Thoracic aorta (tissue), 2 donors: ENCODE measurements at regions not wholly inside any gene's neighbourhood (a gene's known extent, or its start where the extent isn't known, plus 50 kb on each side); places are given as distances from the start of the nearest gene placed in this dataset.
"Not testable (repeated sequence)": the region's sequence is repeated elsewhere in the genome, so short reads cannot be mapped to it uniquely, and the experiment has no call there.

Experiments used
- ATAC-seq: fragments of 150-250 bp; one replicate; pipeline ENCODE4 v1.8.0; 2017; ENCODE audit warnings: low read depth; ENCODE audit not compliant: insufficient number of reproducible peaks, low FRiP score
- DNase-seq: peaks from one replicate; pipeline ENCODE4 v3.0.0-alpha.2; 2020; ENCODE audit warnings: low spot score
- H3K27ac ChIP-seq, 2 donors: fragments of 200-600 bp; sonication (generic); 1 replicate in 1 of 2; 2 replicates in 1 of 2; pipeline ENCODE4 v1.5.1; 2016; ENCODE audit warnings: mild to moderate bottlenecking in 2 of 2, moderate library complexity in 2 of 2
- H3K27me3 ChIP-seq: fragments of 200-600 bp; sonication (generic); replicated peaks from 2 replicates; pipeline ENCODE4 v1.6.0; 2016; ENCODE audit warnings: mild to moderate bottlenecking; ENCODE audit not compliant: insufficient read depth
- H3K36me3 ChIP-seq: fragments of 200-600 bp; sonication (generic); one replicate; pipeline ENCODE4 v1.5.1; 2016
- H3K4me1 ChIP-seq, 2 donors: fragments of 200-600 bp; sonication (generic); 1 replicate in 1 of 2; 2 replicates in 1 of 2; pipeline versions ENCODE4 v1.5.1 to v1.6.0; 2016; ENCODE audit warnings: low read depth in 2 of 2, mild to moderate bottlenecking in 1 of 2; ENCODE audit not compliant: control insufficient read depth in 1 of 2
- H3K4me3 ChIP-seq: fragments of 200-600 bp; sonication (generic); 2 replicates; pipeline ENCODE4 v1.5.1; 2016; ENCODE audit warnings: mild to moderate bottlenecking
- H3K9me3 ChIP-seq: fragments of 200-600 bp; sonication (generic); 2 replicates; pipeline ENCODE4 v1.5.1; 2016
- TF ChIP-seq, protein P1 (sequence below): fragments of 200-600 bp; sonication (generic); IDR thresholded peaks from one replicate; pipeline ENCODE4 v1.5.1; 2019; ENCODE audit warnings: antibody characterized with exemption

DNA sequence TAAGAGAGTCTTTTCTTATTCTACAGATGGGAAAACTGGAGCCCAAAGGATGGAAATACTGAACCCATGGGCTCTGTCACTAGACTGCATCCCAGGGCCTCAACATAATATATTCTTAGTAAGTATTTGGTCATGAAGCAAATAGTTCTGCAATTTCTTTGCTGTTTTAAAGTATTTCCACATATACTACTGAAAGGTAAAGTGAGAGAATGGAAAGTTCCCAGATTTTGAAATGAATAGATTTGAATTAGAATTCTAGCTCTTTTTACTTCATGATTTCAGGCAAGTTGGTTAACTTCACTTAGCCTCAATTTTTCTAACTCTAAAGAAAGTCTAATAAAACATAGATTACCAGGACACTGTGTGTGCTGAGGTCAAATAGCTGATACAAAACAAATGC is 95.6 kb upstream of the FGGY start:
- Histone ChIP-seq H3K36me3 (no peaks in the 10 kb centered on the region), H3K9me3 (peaks cover 4% of the 10 kb centered on the region), H3K27ac (peak overlapping the region in 1 of 2 donors; percentile 78), H3K4me3 (no peak overlapping the region), H3K27me3 (no peaks in the 10 kb centered on the region), H3K4me1 (peaks cover 22 to 56% of the 10 kb centered on the region in 2 donors)
- TF ChIP-seq, protein P1, sequence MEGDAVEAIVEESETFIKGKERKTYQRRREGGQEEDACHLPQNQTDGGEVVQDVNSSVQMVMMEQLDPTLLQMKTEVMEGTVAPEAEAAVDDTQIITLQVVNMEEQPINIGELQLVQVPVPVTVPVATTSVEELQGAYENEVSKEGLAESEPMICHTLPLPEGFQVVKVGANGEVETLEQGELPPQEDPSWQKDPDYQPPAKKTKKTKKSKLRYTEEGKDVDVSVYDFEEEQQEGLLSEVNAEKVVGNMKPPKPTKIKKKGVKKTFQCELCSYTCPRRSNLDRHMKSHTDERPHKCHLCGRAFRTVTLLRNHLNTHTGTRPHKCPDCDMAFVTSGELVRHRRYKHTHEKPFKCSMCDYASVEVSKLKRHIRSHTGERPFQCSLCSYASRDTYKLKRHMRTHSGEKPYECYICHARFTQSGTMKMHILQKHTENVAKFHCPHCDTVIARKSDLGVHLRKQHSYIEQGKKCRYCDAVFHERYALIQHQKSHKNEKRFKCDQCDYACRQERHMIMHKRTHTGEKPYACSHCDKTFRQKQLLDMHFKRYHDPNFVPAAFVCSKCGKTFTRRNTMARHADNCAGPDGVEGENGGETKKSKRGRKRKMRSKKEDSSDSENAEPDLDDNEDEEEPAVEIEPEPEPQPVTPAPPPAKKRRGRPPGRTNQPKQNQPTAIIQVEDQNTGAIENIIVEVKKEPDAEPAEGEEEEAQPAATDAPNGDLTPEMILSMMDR, result no peak
- no peak for DNase-seq
- ATAC-seq, result no peak

DNA sequence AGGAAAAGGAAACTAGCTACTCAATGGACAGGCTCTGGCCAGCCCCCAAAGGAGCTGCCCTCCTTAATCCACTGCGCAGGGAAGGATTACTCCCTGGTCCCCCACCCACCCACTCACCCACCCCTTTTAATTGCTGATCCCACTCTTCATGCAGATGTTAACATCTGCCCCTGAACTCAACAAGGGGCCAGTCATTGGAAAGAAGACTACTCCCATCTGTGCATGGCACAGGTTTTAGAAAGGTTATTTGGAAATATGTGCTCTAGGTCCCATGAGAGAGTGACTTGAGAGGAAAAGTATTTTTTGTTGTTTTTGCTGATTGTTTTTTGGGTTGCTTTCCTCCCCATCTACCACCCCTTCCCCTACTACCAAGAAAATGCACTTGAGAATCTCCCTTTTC is 94.4 kb upstream of the FGGY start:
- H3K27ac ChIP-seq, result peak overlapping the region; percentile 78 to 91
- TF ChIP-seq, protein P1, result no peak
- no peak for ATAC-seq

DNA sequence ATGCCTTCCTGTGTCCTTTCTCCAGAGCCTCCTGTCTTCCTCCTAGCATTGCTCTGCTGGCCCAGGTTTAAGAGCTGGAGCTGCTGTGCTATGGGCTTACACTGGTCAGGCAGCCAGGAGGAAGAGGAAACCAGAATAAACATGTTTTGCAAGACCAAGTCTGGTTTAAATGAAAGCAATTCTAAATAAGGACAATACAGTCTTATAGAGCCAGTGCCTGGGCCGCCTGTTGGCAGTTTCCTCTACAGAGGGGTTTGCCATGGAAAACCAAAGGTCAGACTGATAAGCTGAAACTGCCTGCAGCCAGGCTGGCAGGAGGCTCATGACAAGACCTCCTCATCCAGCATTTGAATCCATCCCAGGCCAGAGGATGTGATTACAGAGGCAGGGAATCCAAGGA is 92.9 kb upstream of the FGGY start:
- no peaks in the 10 kb centered on the region for H3K27me3 ChIP-seq
- peaks cover 4% of the 10 kb centered on the region for H3K9me3 ChIP-seq
- H3K27ac ChIP-seq, result peak overlapping the region; percentile 78 to 91
- no peaks in the 10 kb centered on the region for H3K36me3 ChIP-seq
- peak; percentile 59 for ATAC-seq
- H3K4me3 ChIP-seq, result no peak overlapping the region
- DNase-seq, result no peak
- H3K4me1 ChIP-seq, result peaks cover 22 to 46% of the 10 kb centered on the region in 2 donors
- TF ChIP-seq, protein P1, result no peak

More for the DNA sequence above, 94.4 kb upstream of the FGGY start:
- no peak for DNase-seq
- Histone ChIP-seq H3K36me3 (no peaks in the 10 kb centered on the region), H3K4me3 (no peak overlapping the region), H3K27me3 (no peaks in the 10 kb centered on the region), H3K4me1 (peaks cover 22 to 61% of the 10 kb centered on the region in 2 donors), H3K9me3 (peaks cover 4% of the 10 kb centered on the region)

DNA sequence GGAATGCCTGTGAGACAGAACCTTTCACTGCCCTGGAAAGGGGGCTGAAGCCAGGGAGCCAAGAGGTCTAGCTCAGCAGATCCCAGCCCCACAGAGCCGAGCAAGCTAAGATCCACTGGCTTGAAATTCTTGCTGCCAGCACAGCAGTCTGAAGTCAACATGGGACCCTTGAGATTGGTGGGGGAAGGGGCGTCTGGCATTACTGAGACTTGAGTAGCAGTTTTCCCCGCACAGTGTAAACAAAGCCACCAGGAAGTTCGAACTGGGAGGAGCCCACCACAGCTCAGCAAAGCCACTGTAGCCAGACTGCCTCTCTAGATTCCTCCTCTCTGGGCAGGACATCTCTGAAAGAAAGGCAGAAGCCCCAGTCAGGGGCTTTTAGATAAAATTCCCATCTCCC is 90.3 kb upstream of the FGGY start:
- ATAC-seq, H3K36me3 ChIP-seq, H3K4me3 ChIP-seq: not testable (repeated sequence)

DNA sequence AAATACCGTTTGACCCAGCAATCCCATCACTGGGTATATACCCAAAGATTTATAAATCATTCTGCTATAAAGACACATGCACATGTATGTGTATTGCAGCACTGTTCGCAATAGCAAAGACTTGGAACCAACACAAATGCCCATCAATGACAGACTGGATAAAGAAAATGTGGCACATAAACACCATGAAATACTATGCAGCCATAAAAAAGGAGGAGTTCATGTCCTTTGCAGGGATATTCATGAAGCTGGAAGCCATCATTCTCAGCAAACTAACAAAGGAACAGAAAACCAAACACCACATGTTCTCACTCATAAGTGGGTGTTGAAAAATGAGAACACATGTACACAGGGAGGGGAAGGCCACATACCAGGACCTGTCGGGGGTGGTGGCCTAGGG is 86.5 kb upstream of the FGGY start:
- ATAC-seq, DNase-seq, H3K4me3 ChIP-seq, H3K36me3 ChIP-seq, H3K27me3 ChIP-seq, H3K27ac ChIP-seq, H3K9me3 ChIP-seq: not testable (repeated sequence)
- H3K4me1 ChIP-seq, result peaks cover 11 to 39% of the 10 kb centered on the region in 2 donors

More for the DNA sequence above, 90.3 kb upstream of the FGGY start:
- H3K9me3 ChIP-seq, DNase-seq, H3K27ac ChIP-seq, H3K27me3 ChIP-seq: not testable (repeated sequence)
- H3K4me1 ChIP-seq, result peaks cover 22 to 33% of the 10 kb centered on the region in 2 donors

DNA sequence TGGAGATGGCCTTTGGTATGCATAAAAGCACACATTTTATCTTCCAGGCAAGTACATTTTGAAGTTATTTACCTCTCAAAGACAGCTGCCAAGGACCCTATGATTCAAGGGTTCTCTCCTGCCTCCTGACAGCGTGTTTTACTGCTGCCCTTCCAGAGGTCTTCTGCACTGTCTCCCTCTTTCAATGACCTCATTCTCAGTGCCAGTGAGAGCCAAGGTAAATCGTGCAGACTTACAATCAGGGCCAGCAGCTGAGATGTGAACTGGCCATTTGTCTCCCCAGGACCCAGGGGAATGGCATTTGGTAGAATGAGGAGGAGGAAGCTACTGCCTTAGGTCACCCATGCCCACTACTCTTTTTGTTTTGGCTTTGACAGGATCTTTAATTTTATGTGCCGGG is 84.2 kb upstream of the FGGY start:
- TF ChIP-seq, protein P1, result no peak
- Histone ChIP-seq H3K27ac (peak overlapping the region; percentile 1 to 69), H3K36me3 (no peaks in the 10 kb centered on the region), H3K9me3 (no peaks in the 10 kb centered on the region), H3K27me3 (no peaks in the 10 kb centered on the region), H3K4me1 (peaks cover 11 to 39% of the 10 kb centered on the region in 2 donors), H3K4me3 (no peak overlapping the region)
- ATAC-seq (no peak), DNase-seq (no peak)
